Ascending aorta (tissue), 2 donors: ENCODE measurements at regions not wholly inside any gene's neighbourhood (a gene's known extent, or its start where the extent isn't known, plus 50 kb on each side); places are given as distances from the start of the nearest gene placed in this dataset.

Source experiments
- DNase-seq, 2 donors: peaks; one replicate each; pipeline ENCODE4 v3.0.0-alpha.2; 2019; ENCODE audit warnings: low spot score in 2 of 2
- H3K27ac ChIP-seq, 2 donors: fragments of 200-600 bp; sonication (generic); one replicate each; pipeline ENCODE4 v1.5.1; 2016 to 2017; ENCODE audit warnings: mild to moderate bottlenecking in 1 of 2
- H3K27me3 ChIP-seq: fragments of 200-600 bp; sonication (generic); one replicate; pipeline ENCODE4 v1.5.1; 2017
- H3K36me3 ChIP-seq, 2 donors: fragments of 200-600 bp; sonication (generic); one replicate each; pipeline ENCODE4 v1.5.1; 2016
- H3K4me1 ChIP-seq, 2 donors: fragments of 200-600 bp; sonication (generic); one replicate each; pipeline ENCODE4 v1.5.1; 2016 to 2017; ENCODE audit warnings: mild to moderate bottlenecking in 1 of 2
- H3K4me3 ChIP-seq, 2 donors: fragments of 200-600 bp; sonication (generic); one replicate each; pipeline ENCODE4 v1.5.1; 2016 to 2017; ENCODE audit warnings: mild to moderate bottlenecking in 1 of 2
- H3K9me3 ChIP-seq, 2 donors: fragments of 200-600 bp; sonication (generic); one replicate each; pipeline ENCODE4 v1.5.1; 2016
- intact Hi-C: fragments of 100-400 bp; cut with DNase I; formaldehyde crosslinking; loops from one replicate; pipeline ENCODE4 v1.15.1; 2023
- TF ChIP-seq, protein P1 (sequence below), 3 experiments: fragments of 200-600 bp in 2 of 3; fragments of 450-650 bp in 1 of 3; sonication (generic) in 2 of 3; IDR thresholded peaks; one replicate each; pipeline ENCODE4 v1.5.1; 2016 to 2019; ENCODE audit warnings: antibody characterized with exemption in 3 of 3, mild to moderate bottlenecking in 1 of 3, moderate library complexity in 1 of 3

DNA sequence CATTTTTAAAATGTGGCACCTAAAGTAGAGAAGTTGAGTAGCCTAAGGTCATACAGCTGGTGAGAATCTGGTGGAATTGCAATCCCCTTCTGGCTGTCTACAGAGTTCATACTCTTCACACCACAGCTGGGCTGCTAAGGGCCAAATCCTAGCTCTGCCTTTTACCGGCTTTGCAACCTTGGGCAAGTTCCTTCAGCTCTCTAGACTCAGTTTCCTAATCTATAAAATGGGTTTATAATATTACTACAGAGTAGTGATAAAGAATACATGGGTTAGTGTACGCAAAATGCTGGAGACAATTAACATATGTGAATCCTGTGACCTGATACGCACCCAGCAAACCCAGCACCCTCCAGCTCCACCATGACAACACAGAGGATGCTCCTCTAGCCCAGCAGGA is 298.2 kb upstream of the MAF start:
- no peaks in the 10 kb centered on the region for H3K4me1 ChIP-seq
- intact Hi-C loops: no loop called here
- no peak overlapping the region for H3K27ac ChIP-seq
- no peaks in the 10 kb centered on the region for H3K36me3 ChIP-seq
- no peaks in the 10 kb centered on the region for H3K9me3 ChIP-seq
- no peaks in the 10 kb centered on the region for H3K27me3 ChIP-seq
- TF ChIP-seq, protein P1, sequence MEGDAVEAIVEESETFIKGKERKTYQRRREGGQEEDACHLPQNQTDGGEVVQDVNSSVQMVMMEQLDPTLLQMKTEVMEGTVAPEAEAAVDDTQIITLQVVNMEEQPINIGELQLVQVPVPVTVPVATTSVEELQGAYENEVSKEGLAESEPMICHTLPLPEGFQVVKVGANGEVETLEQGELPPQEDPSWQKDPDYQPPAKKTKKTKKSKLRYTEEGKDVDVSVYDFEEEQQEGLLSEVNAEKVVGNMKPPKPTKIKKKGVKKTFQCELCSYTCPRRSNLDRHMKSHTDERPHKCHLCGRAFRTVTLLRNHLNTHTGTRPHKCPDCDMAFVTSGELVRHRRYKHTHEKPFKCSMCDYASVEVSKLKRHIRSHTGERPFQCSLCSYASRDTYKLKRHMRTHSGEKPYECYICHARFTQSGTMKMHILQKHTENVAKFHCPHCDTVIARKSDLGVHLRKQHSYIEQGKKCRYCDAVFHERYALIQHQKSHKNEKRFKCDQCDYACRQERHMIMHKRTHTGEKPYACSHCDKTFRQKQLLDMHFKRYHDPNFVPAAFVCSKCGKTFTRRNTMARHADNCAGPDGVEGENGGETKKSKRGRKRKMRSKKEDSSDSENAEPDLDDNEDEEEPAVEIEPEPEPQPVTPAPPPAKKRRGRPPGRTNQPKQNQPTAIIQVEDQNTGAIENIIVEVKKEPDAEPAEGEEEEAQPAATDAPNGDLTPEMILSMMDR (IDR thresholded peaks at IDR 0.05): no peak
- no peak for DNase-seq
- no peak overlapping the region for H3K4me3 ChIP-seq

DNA sequence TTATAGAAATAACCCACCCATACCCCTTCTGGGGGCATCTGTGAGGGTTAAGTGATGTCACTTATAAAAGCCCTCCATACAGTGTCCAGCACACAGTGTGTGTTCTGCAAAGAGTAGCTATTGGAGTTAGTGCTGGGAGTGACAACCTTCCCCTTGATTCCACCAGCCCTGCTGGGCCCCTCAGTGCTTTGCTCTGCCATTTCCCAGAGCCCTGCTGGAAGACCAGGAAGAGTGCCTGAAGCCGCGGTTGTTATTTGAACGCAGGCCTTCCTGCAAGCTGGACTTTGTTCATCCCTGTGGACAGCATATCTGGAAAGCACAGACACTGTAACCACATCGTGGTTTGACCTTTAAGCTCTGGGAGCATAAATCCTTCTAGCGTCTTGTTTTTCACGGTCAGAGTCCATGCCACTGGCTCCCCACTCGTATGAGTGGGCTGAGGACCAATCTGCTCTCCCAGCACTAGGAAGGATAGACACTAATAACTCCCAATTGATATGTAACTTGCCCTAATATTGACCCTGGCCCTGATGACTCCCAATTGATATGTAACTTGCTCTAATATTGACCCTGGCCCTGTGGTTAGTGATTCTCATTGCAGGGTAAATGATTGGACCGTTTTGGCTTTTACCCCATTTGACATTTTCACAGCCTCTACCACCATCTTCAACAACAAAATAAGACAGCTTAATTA is 297.1 kb upstream of the MAF start:
- Histone ChIP-seq H3K9me3 (no peaks in the 10 kb centered on the region), H3K4me3 (no peak overlapping the region), H3K27ac (no peak overlapping the region), H3K36me3 (no peaks in the 10 kb centered on the region), H3K4me1 (no peaks in the 10 kb centered on the region), H3K27me3 (no peaks in the 10 kb centered on the region)
- intact Hi-C loops: no loop called here
- no peak for DNase-seq
- TF ChIP-seq, protein P1 (IDR thresholded peaks at IDR 0.05): no peak

DNA sequence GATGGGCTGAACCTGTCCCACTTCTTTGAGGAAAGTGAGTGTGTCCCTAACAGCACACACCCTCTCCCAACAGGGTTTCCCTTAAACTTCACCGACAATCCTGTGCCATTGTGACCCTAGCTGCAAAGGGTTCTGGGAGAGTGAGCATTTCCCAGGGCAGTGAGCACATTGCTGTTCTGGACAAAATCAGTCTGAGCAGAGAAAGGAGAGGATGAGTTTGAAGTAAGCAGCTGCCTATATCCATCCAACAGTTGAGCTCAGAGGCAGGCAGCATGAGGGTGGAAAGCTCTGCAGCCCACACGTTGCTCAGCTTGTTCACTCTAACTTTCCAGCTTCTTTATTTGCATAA is 296.5 kb upstream of the MAF start:
- Histone ChIP-seq H3K27ac (no peak overlapping the region), H3K27me3 (no peaks in the 10 kb centered on the region), H3K4me1 (no peaks in the 10 kb centered on the region), H3K36me3 (no peaks in the 10 kb centered on the region), H3K9me3 (no peaks in the 10 kb centered on the region), H3K4me3 (no peak overlapping the region)
- DNase-seq: no peak
- intact Hi-C loops: no loop called here
- TF ChIP-seq, protein P1 (IDR thresholded peaks at IDR 0.05): no peak

DNA sequence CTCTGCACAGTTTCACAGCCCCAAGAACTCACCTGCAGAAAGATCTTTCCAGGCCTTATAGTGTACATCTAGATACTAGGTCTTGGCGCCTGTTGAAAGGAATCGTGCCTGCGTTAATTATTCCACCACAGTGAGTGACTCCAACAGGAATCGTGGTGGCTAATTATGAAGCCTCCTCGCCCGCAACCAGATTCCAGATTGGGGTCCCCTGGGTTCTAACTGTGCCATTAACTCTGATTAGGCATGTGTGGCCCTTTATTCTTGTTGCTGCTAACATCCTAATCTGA is 295.3 kb upstream of the MAF start:
- H3K4me3 ChIP-seq: no peak overlapping the region
- H3K9me3 ChIP-seq: no peaks in the 10 kb centered on the region
- H3K27ac ChIP-seq: no peak overlapping the region
- TF ChIP-seq, protein P1 (IDR thresholded peaks at IDR 0.05): no peak
- intact Hi-C loops: no loop called here
- no peaks in the 10 kb centered on the region for H3K36me3 ChIP-seq
- no peaks in the 10 kb centered on the region for H3K4me1 ChIP-seq
- no peak for DNase-seq
- H3K27me3 ChIP-seq: no peaks in the 10 kb centered on the region

DNA sequence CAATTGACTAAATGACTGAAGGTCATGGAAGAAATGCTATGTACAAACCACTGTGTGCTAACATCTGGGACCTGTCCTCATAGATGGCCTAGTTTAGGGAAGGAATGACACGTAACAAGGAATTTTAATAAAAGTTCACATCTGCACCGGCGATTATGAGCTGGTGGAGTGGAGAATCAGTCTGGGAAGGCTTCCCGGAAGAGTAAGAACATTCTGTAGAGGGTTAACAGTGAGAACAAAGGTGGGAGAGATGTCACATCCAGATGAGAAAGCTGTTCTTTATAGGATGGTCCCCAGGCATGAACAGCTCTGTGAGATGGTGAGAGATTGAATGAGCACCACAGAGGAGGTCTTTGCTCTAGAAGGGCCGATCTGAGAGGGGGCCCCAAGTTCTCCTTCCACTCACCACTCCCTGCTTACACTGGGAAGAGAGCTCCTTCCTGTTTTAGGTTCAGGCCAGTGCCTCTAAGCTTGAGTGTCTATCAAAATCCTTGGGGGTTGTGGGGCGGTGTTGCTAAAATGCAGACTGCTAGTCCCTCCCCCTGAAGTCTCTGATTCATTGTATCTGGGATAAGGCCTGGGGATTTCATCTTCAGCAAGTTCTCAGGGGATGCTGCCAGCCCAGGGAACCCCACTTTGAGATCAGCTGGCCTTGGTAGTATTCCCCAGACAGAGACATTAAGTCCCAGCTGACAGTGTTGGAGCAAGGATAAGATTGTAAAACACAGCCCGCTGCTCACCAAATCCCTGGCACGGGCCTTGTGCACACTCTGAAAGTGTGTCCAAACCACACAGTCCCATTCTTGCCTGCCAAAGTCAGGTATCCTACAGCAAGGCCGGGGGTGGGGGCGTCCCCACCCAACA is 294.7 kb upstream of the MAF start:
- H3K4me3 ChIP-seq: no peak overlapping the region
- H3K4me1 ChIP-seq: no peaks in the 10 kb centered on the region
- no peak overlapping the region for H3K27ac ChIP-seq
- H3K36me3 ChIP-seq: no peaks in the 10 kb centered on the region
- H3K9me3 ChIP-seq: no peaks in the 10 kb centered on the region
- no peaks in the 10 kb centered on the region for H3K27me3 ChIP-seq
- no peak for DNase-seq
- TF ChIP-seq, protein P1 (IDR thresholded peaks at IDR 0.05): no peak
- intact Hi-C loops: no loop called here
